Lung (tissue), 11 donors: ENCODE measurements at regions not wholly inside any gene's neighbourhood (a gene's known extent, or its start where the extent isn't known, plus 50 kb on each side); places are given as distances from the start of the nearest gene placed in this dataset.

ENCODE experiments used
- ATAC-seq: fragments of 200-7000 bp; cut with Tn5 transposase; one replicate; pipeline ENCODE4 v1.9.1; 2020; ENCODE audit warnings: moderate number of reproducible peaks; ENCODE audit not compliant: insufficient read depth, low FRiP score
- DNase-seq, 3 donors: peaks; one replicate each; pipeline ENCODE4 v3.0.0-alpha.2; 2013 to 2017
- H3K27ac ChIP-seq, 2 donors: one replicate each; pipeline ENCODE4 v1.5.1; 2013; ENCODE audit warnings: mild to moderate bottlenecking in 2 of 2, moderate library complexity in 2 of 2, control low read depth in 1 of 2, inconsistent platforms in 1 of 2, low read depth in 1 of 2, low read length in 1 of 2
- H3K27me3 ChIP-seq, 3 donors: one replicate each; pipeline ENCODE4 v1.5.1; 2013; ENCODE audit warnings: low read length in 2 of 3; ENCODE audit not compliant: control insufficient read depth in 3 of 3, insufficient read depth in 3 of 3
- H3K36me3 ChIP-seq, 4 donors: one replicate each; pipeline ENCODE4 v1.5.1; 2013; ENCODE audit warnings: low read length in 4 of 4, mild to moderate bottlenecking in 1 of 4, moderate library complexity in 1 of 4; ENCODE audit not compliant: control insufficient read depth in 4 of 4, insufficient read depth in 4 of 4
- H3K4me1 ChIP-seq, 5 donors: one replicate each; pipeline ENCODE4 v1.5.1; 2013; ENCODE audit warnings: low read length in 5 of 5, mild to moderate bottlenecking in 2 of 5, moderate library complexity in 1 of 5; ENCODE audit not compliant: control insufficient read depth in 5 of 5, insufficient read depth in 5 of 5
- H3K4me3 ChIP-seq: one replicate; pipeline ENCODE4 v1.5.1; 2013; ENCODE audit warnings: mild to moderate bottlenecking, control low read depth, moderate library complexity
- H3K9ac ChIP-seq, 2 donors: one replicate each; pipeline ENCODE4 v1.5.1; 2013; ENCODE audit warnings: low read length in 2 of 2, control low read depth in 1 of 2; ENCODE audit not compliant: insufficient read depth in 1 of 2
- H3K9me3 ChIP-seq, 4 donors: one replicate each; pipeline ENCODE4 v1.5.1; 2013; ENCODE audit warnings: low read length in 3 of 4, mild to moderate bottlenecking in 1 of 4, moderate library complexity in 1 of 4; ENCODE audit not compliant: control insufficient read depth in 4 of 4, insufficient read depth in 3 of 4
- CTCF ChIP-seq: IDR thresholded peaks from 2 replicates; pipeline ENCODE4 v1.5.1; 2012; ENCODE audit warnings: mild to moderate bottlenecking; ENCODE audit errors: control extremely low read depth, extremely low read depth
- WGBS, 2 donors: extraction: QIAGEN DNeasy Blood & Tissue Kit; methylation state at CpG; one replicate each; pipeline ENCODE4 v1.1.7; 2013; 5-methylcytosine and 5-hydroxymethylcytosine counted together
- donor health status: control.
- donor health status: control.
- donor health status: Bipolar disorder and iron deficiency.
- donor health status: healthy.
- donor health status: DM: yes; HTN: yes; CAD: no.

DNA sequence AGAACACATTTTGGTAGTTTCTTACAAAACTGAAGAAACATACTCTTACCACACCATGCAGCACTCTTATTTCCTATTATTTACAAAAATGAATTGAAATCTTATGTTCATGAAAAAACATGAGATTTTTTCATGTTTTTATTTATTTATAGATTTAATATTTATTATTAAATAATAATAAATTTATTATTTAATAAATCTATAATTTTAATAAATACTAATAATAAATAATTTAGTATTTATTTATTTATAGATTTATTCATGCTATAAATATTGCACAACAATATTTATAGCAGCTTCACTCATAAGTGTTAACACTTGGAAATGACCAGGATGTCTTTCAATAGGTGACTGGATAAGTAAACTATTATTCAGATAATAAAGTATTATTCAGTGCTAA, 91.6 kb upstream of the CPXCR1 start:
- no peaks in the 10 kb centered on the region for H3K4me1 ChIP-seq
- DNase-seq, result no peak
- no peak overlapping the region for H3K4me3 ChIP-seq
- no peak overlapping the region for H3K27ac ChIP-seq
- ATAC-seq, result no peak
- no peaks in the 10 kb centered on the region for H3K36me3 ChIP-seq
- TF ChIP-seq CTCF, result no peak
- H3K27me3 ChIP-seq, result no peaks in the 10 kb centered on the region
- H3K9me3 ChIP-seq, result peaks cover 0 to 8% (median 3%) of the 10 kb centered on the region in 4 donors
- no peak overlapping the region for H3K9ac ChIP-seq

GRCh38 chrX:88660836-88661235, 86.2 kb upstream of the CPXCR1 start:
- Histone ChIP-seq H3K9ac (no peak overlapping the region), H3K27me3 (peaks cover 0 to 2% (median 0%) of the 10 kb centered on the region in 3 donors), H3K9me3 (peaks cover 0 to 8% (median 3%) of the 10 kb centered on the region in 4 donors), H3K36me3 (no peaks in the 10 kb centered on the region), H3K4me3 (no peak overlapping the region), H3K27ac (no peak overlapping the region), H3K4me1 (no peaks in the 10 kb centered on the region)
- TF ChIP-seq CTCF, result no peak
- WGBS, 2 donors, result 49 to 56% methylated on average over 1 of the region's 1 CpG
- DNase-seq (no peak), ATAC-seq (no peak)

- no peak overlapping the region for H3K4me3 ChIP-seq
- H3K27me3 ChIP-seq, result no peaks in the 10 kb centered on the region
- H3K4me1 ChIP-seq, result no peaks in the 10 kb centered on the region
- H3K9ac ChIP-seq, result no peak overlapping the region
- 71 to 88% methylated on average over 4 of the region's 4 CpGs for WGBS, 2 donors
- TF ChIP-seq CTCF, result no peak
- H3K27ac ChIP-seq, result no peak overlapping the region
- no peaks in the 10 kb centered on the region for H3K9me3 ChIP-seq
- no peaks in the 10 kb centered on the region for H3K36me3 ChIP-seq
- DNase-seq, result no peak
- ATAC-seq, result no peak
These were observed 74.8 kb upstream of the CPXCR1 start for GRCh38 chrX:88672261-88672660.
